Activated CD8-positive, alpha-beta memory T cell treated with anti-CD3 and anti-CD28 coated beads for 4 hours (primary cell): ENCODE measurements at regions not wholly inside any gene's neighbourhood (a gene's known extent, or its start where the extent isn't known, plus 50 kb on each side); places are given as distances from the start of the nearest gene placed in this dataset.
"Not testable (repeated sequence)": the region's sequence is repeated elsewhere in the genome, so short reads cannot be mapped to it uniquely, and the experiment has no call there.

Source experiments
- DNase-seq, 2 donors: peaks; one replicate each; pipeline ENCODE4 v3.0.0-alpha.2; 2020; ENCODE audit warnings: low read depth in 2 of 2

DNA sequence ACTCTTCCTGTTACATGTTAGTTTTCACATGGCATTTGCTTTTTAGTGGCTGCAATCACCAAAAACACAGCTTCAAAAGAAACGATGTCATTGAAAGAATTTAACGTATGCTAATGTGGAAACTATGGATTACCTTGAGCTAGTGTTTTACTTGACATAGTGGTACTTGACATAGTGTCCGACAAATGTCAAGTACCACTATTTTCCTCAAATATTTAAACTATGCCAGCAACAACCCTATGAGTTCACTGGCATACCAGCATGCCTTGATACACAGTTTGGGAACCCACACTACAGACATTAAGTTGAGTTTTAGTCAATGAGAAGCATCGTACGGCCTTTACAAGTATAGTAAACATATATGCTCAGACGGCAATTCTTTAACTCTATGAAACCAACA lies 560.3 kb downstream of the GALC start:
- no peak for DNase-seq

DNA sequence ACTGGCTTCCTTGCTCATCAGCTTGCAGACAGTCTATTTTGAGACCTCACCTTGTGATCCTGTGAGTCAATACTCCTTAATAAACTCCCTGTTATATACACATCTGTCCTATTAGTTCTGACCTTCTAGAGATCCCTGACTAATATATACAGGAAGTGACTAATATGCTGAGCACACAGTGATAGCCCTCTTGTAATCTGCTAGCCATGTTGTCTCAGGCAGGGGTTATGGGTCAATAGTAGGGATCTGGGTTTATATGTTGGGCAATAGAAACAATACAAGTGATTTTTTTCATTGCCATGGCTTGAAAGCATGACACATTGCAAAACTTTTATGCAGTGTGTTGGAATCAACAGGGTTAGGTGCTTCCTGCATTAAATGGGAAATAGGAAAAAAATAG lies 562.2 kb downstream of the GALC start:
- DNase-seq: no peak

DNA sequence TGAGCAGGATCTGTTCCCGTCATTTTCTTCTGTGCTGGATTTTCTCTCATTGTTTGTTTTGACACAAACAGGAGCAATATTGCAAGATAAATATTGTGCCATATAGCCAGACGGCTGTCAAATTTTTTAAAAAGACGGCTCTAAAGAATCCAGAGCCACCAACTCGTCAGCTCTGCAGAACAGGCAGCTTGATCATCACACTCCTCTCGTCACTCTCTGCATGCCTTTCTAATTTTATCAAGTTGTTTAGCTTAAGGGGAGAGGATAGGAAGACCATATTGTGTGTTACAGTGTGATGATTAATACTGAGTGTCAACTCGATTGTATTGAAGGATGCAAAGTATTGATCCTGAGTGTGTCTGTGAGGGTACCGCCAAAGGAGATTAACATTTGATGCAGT lies 562.8 kb downstream of the GALC start:
- DNase-seq: no peak

DNA sequence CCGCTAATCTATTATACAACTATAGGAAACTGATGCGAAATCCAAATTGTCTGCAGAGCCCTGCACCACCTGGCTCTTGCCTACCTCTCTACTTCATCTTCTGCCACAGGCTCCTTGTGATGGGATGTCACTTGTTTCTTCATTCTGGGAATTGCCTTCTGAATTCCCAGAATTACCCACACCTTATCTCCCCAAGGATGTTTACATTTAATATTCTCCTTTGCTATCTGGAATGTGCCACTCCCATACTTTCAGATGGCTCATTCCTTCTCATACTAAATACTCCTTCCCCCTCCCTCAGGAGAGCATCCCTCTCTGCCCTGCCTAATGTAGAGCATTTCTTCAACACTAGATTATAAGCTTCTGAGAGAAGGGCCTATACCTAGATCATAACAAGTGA lies 573.1 kb downstream of the GALC start:
- no peak for DNase-seq

DNA sequence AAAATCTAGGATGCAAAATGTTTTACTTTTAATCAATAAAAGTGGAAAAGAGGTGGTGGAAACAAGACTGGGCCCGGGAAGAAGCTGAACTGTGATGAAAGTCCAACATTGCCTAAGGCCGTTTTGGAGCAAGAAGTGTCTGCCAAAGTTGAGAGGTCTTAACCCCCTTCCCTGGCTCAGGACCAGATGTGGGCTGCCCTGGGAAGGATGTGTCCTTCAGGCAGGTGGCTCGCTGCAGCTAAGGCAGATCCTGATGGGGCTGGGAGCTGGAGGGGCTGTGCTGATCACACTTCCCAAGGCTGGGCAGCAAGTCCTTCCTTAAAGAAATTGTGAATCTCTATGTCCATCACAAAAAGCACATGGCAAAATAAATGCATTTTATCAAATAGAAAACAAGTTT lies 581.6 kb downstream of the GALC start:
- DNase-seq: no peak

DNA sequence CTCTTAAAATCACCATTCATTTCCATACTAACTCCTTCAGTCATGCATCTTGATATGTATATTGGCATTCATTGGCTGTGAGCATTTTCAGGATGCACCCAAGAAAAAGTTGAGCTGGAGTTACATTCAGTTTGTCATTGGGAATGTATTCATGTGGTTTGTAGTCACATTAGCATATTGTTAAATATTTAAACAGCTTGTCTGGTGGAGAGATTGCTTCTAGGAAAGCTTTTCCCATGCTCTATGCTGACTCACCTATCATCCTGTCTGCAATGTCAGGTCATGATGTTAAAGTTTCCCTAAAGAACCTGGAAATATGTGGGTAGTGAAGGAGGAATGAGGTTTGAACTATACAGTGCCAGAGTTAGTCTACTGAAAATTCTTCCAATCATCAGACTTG lies 583.6 kb downstream of the GALC start:
- DNase-seq: no peak

DNA sequence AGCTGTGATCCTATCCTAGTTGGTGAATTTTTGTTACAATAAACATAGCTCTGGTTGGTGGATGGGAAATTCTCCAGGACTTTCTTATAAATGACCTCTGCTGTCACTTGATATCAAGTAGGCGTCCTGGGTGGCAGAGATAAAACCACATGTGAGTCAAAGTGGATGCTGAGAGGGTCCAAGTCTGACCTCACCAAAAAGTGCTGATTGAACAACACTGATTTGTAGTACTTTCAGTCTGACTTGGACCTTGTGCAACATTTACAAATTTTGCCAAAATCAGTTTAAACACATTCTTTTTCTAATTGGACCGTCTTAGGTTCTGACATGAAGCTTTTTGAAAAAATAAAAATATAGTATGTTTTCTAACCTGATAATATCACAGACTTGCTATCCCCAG lies 585.6 kb downstream of the GALC start:
- no peak for DNase-seq

DNA sequence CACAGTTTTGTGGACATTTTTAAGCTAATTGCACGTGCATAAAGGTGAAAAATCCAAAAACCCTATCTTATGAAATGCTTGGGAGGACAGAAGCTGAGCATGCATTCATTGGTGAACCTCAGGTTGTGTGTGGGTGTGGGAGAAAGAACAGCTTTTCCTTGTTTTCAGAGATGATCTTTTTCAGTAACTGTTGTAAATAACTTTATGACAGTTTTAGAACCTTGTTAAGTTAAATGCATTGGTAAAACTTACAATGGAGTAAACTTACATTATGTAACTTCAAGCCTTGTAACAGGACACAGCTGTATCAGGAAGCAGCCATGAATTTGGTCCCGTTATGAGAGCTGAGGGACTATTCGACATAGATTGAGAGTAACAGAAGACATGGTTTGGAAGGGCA lies 587.4 kb downstream of the GALC start:
- DNase-seq: no peak

DNA sequence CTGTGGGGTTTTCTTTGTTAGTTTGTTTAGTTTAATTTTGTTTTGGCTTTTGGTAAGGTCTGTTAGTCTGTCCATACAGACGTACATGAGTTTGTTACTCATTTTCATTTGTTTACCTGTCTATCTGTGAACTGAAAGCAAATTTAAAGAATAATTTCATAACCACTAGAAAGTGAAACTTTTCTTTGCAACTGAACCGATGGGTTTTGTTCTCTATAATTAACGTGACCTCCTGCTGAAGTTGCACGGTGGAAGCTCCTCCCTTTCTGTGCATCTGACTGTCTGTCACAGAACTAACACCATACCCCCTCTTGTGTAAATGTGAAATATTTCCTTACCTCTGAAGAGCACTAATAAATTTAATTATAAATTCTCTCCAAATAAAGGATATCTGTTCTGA lies 595.5 kb downstream of the GALC start:
- no peak for DNase-seq

DNA sequence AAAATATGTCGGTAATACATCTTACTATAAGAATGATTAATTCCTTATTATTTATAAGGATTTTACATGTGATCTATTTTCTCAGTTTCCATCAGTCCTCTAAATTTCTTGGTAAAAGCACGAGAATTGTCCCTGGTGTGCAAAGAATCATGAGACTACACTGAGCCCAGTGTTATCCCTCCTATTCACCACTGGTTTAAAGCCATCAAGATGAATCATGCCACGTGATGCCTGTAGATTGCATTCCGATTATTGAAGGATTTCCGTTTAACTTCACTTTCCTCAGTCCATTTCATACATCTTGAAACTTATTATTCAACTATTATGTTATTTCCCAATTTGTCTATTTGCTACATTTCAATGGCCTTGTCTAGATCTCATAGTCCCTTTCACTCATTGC lies 601.9 kb downstream of the GALC start:
- DNase-seq: no peak

DNA sequence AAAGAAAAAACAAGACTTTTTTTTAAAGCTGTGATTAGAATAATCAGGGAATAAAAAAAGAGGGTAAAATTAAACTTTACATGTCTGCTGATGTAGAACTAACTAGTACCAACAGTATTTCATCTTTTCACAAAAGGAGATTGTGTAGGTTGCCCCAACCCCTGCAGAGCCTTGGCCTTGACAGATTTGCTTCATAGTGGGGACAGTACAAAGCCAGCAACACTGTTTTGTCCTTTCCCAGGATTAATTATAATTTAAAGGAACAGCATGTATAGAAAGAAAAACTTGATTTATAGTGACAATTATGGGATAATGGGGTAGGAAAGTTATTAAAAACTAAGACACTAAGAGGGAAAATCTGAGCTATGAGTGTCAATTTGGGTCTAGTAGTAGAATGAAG lies 604.0 kb downstream of the GALC start:
- no peak for DNase-seq

DNA sequence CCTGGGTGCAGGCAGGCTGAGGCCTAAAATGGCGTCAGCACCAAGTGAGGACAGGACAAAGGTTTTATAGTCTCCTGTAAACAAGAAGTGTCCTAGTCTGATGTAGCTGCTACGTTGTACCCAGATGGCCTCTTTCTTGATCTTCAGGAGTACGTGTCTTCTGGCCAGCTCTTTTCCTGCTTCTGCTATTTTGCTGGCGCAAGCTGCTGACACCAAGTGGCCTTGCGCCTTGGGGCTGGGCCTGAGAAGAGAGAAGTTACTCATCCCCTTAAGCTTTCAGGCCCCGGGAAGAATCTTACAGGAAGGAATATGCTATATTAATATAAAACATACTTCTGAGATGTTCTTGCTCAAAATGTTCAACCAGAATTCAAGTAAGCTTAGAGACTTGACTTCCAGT lies 605.2 kb downstream of the GALC start:
- DNase-seq: no peak

DNA sequence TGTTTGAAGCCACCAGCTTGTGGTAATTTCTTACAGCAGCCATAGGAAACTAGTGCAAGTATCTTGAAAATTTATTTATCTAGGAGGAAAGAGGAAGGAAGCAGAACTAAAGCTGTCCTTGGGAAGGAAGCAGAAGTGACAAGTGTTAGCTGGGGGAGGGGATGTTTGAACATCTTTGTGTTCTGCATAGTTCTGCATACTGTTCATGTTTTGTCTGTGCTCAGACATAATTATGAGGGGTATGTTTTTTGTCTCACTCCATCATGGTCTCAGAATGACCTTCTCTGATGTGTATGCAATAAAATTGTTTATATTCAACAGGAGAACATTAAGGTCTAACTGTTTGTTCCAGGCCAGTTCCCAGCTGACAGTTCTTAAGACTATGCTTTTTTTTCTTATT lies 606.5 kb downstream of the GALC start:
- DNase-seq: no peak

DNA sequence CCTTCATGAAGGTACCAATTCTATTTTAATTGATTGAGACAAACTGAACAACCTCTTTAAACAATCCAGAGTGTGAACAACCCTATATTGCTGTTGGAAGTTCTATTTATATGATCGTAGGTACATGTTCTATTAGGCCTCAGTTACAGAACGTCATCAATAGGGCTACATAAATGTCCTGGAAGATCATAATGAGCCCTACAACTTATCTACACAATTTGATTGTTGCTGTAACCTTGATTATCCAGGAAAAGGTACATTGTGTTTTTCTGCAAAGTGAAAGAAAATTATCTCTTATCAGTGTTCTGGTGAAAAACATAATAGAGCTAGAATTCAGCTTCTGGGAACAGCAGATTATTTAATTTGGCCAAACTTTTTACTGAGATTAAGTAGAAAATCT lies 612.9 kb downstream of the GALC start:
- DNase-seq: no peak

DNA sequence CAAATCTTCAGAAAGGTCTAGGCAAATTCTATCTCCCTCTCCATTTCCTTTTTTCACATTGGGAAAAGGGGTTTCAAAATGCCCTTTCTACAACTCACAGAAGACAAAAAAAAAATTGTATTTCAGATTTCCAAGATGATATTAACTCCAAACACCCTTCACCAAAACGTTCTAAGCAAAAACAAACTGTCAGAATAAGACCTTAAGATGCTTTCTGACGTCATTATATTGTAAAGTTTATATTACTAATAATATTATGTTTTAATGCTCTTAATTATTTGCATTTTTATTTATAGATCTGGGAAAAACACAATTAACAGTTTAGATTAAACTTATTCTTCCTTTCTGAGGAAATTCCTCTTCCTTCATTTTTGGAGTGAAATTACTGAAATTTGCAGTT lies 624.2 kb downstream of the GALC start:
- DNase-seq: no peak

DNA sequence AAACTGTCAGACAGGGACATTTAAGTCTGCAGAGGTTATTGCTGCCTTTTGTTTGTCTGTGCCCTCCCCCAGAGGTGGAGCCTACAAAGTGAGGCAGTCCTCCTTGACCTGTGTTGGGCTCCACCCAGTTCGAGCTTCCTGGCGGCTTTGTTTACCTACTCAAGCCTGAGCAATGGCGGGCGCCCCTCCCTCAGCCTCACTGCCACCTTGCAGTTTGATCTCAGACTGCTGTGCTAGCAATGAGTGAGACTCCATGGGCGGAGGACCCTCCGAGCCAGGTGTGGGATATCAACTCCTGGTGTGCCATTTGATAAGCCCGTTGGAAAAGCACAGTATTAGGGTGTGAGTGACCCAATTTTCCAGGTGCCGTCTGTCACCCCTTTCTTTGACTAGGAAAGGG lies 632.7 kb downstream of the GALC start:
- DNase-seq: not testable (repeated sequence)

DNA sequence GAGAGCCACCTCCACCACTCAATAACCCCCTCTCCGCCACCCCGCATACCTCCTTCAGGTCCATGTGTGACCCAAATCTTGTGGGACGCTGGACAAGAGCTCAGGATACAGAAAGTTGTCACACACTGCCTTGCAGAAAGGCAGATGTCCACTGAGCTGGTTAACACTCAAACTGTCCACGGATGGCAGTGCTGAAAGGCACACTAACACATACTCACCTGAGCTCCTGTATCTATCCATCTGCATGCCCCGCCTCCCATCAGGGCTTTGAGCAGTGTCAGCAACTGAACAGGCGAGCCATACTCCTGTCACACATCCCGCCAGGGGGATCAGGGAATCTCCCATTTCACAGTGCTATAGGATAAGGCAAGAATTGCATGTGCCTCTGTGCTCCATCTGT lies 642.0 kb downstream of the GALC start:
- DNase-seq: no peak

DNA sequence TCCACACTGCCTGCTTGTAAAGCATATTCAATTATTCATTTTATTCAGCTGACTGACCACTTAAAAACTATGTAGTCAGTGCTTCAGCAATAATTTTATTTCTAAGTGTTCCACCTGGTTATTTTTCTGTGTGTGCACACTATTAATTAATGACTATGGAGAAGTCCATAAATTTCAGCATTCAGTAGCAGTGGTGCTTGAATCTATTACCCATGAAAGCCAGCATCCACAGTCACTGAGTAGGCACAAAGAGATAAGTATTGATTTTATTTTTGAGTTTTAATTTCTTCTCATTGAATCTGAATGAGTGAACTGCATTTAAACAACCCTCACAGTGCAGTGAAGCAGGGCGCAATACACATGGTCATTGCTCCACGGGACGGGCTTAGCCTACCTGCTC lies 643.1 kb downstream of the GALC start:
- no peak for DNase-seq

DNA sequence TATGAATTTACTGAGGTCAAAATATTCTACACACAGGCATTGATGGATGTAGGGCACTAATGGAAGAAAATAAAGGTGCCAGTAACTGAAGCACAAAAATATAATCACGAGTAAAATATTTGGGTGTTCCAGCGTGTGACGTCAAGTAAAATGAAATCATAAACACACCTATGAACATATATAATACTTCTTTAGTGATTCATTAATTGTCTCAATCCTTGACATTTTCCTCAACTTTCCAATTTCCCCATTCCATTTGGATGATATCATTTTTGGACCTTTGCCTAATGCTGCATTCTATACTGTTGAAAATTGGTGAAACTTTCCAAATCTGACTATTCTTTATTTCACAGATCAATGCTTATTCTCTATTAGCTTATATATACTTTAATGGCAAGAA lies 649.3 kb downstream of the GALC start:
- DNase-seq: no peak

DNA sequence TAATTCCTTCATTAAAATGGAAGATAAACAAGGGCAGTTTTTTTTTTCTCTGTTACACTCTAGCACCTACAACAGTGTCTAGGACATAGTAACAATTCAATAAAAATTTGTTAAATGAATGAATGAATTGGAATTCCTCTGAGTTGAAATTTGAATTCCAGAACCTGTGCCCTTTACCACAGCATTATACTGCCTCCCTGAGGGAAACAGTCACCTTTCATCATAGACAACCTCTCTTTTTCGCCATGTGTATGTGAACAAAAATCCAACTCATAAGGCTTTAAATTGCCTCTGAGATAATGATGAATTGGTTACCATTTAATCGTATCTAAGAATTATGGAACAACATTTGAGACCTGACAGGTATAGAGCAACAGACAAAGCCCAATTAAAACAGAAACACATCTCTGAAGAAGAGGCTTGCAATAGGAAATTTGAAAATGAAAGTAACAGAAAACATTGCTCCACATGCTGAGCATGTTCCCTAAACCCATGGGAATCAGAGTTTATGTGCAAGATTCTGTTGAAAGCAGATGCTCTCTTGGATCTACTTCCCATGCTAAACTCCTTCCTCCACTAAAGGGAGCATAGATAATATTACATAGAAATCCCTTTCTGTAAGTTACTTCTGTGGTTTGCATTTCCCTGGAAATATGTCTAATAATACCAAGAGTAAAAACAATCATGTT lies 657.8 kb downstream of the GALC start:
- no peak for DNase-seq

DNA sequence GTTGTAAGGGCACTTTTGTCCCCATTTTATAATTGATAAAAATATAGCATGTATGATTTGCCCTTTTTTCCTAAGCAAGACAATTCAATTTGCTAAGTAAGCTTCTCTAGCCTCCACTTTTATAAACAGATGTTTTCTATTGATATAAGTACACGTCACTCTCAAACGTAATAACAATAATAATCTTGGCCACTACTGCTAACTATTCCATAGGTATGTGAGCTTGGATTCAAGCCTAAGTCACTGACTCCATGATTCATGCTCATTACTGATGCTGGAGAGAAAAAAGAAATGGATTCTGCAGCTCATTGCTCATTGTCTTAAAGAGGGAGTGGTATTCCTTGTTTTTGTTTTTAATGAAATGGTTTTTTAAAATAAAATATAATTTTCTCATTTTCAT lies 661.0 kb downstream of the GALC start:
- no peak for DNase-seq

DNA sequence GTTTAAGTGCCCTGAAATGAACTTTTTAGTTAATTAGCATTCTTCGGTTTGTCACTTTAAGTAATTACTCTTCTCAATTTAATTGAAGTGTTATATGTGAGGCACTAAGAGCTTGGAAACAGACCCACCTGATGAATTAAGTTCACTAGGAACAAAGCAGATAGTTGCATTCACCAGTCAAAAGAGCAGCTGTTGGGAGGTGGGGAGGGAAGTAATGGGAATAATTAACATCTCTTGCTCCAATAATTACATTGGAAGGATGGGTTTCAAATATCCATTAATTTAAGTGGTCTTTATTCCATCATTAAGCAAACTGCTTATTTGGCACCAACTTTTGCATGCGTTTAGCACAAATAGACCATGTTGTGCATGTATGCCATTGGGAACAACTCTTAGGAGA lies 667.2 kb downstream of the GALC start:
- DNase-seq: no peak

DNA sequence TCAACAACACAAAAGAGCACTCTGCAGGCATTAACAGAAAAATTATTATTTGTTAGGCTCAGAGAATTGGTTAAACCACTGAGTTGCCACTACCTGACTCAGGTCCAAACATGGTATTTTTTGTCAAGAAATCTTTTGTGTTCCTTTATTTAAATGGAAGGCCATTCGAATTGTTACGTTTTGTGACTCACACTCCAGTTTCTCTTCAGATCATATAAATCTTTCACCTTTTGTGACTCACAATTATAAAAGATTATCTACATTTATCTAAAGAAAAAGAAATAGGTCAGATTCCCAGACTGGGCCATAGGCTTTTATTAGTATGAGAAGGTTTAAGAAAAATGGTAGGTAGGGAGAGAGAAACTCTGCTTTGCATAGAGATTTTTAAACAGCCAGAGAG lies 669.8 kb downstream of the GALC start:
- no peak for DNase-seq

DNA sequence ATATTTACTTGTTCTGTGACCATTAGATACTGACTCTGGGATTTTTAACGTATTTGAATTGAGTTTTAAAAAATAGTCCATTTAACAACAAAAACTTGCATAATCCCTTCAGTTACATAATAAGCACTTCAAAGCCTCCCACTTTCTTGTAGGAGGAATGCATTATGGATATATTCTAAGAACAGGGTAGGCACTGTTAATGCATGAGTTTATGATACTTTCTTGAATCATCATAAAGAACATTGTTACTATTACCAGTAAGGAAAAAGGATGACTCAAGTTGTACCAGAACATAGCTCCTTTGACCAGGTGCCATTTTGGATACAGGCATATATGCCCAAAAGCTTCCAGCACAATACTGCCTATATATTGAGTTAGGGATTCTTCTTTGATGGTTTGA lies 671.4 kb downstream of the GALC start:
- no peak for DNase-seq

DNA sequence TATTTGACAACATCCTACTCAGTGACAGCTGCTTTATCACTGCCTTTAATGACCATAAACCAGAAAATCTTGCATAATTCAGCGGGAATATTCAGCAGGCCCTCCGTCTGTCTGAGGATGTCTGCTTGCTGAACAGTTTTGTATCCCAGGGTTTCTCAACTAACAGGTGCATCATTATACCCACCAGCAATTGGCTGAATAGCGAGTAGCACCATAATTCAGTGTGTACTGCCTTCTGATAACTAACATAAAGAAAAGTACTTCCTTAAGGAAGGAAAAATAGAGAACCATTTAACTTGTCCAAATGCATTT lies 680.1 kb downstream of the GALC start:
- DNase-seq: no peak
